ENCODE measurements at regions not wholly inside any gene's neighbourhood (a gene's known extent, or its start where the extent isn't known, plus 50 kb on each side); places are given as distances from the start of the nearest gene placed in this dataset.

- TF ChIP-seq CTCF (IDR thresholded peaks at IDR 0.05) (no peak), POLR2A (IDR thresholded peaks at IDR 0.05) (no peak)
These were observed 658.7 kb downstream of the JRKL start for GRCh38 chr11:97048481-97048880.
